ENCODE measurements at regions not wholly inside any gene's neighbourhood (a gene's known extent, or its start where the extent isn't known, plus 50 kb on each side); places are given as distances from the start of the nearest gene placed in this dataset.

DNA sequence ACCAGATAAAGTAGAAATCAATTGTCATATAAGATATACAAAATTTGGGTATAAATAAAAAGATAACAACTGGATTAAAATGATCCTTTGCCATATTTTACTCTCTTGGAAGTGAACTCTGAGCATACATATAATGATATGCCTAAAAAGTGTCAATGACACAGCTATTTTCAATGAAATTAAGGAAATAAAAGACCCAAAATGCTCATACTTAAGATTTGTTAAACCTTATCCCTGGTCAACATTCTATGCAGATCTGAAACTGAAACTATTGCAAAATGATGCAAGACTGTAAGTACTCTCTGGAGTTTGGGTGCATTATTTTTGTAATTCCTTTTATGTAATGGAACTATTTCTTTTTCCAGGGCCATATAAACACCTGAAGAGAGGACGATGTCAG is 119.0 kb upstream of the SGK1 start:
- TF ChIP-seq POLR2A (IDR thresholded peaks at IDR 0.05): no peak
- TF ChIP-seq, protein P1, sequence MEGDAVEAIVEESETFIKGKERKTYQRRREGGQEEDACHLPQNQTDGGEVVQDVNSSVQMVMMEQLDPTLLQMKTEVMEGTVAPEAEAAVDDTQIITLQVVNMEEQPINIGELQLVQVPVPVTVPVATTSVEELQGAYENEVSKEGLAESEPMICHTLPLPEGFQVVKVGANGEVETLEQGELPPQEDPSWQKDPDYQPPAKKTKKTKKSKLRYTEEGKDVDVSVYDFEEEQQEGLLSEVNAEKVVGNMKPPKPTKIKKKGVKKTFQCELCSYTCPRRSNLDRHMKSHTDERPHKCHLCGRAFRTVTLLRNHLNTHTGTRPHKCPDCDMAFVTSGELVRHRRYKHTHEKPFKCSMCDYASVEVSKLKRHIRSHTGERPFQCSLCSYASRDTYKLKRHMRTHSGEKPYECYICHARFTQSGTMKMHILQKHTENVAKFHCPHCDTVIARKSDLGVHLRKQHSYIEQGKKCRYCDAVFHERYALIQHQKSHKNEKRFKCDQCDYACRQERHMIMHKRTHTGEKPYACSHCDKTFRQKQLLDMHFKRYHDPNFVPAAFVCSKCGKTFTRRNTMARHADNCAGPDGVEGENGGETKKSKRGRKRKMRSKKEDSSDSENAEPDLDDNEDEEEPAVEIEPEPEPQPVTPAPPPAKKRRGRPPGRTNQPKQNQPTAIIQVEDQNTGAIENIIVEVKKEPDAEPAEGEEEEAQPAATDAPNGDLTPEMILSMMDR (IDR thresholded peaks at IDR 0.05): no peak
- H3K9me3 ChIP-seq: no peaks in the 10 kb centered on the region
- no peaks in the 10 kb centered on the region for H3K4me1 ChIP-seq
- no peak overlapping the region for H3K27ac ChIP-seq
- no peaks in the 10 kb centered on the region for H3K27me3 ChIP-seq
- 30 to 71% methylated on average over 1 of the region's 1 CpG for whole genome bisulfite sequencing, 2 donors
- DNase-seq: no peak
- H3K4me3 ChIP-seq: no peak overlapping the region
- intact Hi-C loops (cut with DNase I; ENCODE audit: low total_unique reads): no loop called here
- H3K36me3 ChIP-seq (ENCODE audit: low read depth, missing control alignments): no peaks in the 10 kb centered on the region

DNA sequence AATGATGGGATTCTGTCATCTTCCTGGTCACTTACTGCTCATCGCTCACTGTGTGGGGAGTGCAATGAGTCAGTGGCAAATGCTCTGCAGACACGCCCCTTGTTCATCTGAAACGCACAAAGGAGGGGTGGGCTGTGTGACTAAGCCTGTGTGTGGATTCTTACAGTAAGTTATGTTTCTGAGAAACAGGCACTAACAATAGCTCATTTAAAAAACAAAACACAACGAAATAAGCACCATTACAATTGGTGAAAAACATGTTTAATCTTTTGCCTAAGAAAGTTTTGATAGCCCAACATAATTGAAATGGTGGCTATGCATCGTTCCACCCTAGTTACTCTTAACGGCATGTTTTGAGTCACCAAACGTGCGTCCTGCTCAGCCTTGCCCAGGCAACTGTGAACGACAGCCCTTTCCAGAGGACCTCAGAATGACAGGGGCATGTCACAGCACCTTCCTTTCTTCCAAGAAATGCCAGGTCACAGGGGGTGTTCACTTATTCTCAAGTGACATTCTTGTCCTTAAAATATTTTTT is 118.4 kb upstream of the SGK1 start:
- intact Hi-C loops (cut with DNase I; ENCODE audit: low total_unique reads): no loop called here
- no peak overlapping the region for H3K4me3 ChIP-seq
- no peak for DNase-seq
- 61 to 67% methylated on average over 9 of the region's 9 CpGs for WGBS, 2 donors
- no peak for TF ChIP-seq POLR2A (IDR thresholded peaks at IDR 0.05)
- TF ChIP-seq, protein P1 (IDR thresholded peaks at IDR 0.05): no peak
- H3K27me3 ChIP-seq: no peaks in the 10 kb centered on the region
- H3K4me1 ChIP-seq: no peaks in the 10 kb centered on the region
- H3K27ac ChIP-seq: no peak overlapping the region
- no peaks in the 10 kb centered on the region for H3K9me3 ChIP-seq
- no peaks in the 10 kb centered on the region for H3K36me3 ChIP-seq (ENCODE audit: low read depth, missing control alignments)

DNA sequence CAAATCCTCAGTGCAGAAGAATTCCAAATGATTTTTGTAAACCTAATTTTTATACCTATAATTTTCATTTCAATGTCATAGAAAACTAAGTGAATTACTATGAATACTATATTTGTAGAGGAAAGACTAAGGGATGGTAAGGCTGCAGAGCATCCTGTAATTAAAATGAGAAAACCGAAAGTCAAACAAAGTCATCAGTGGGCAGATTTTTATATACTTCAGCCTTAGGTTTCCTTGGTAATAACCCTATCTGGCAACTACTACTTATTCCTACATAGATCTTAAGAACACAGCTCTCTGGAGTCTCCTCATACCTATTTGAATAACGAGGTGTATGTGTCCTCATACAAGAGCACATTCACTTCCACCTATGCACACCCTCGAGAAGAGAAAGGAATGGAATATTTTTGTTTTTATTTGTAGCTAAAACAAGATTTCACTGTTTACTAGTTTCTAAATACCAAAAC is 117.9 kb upstream of the SGK1 start:
- intact Hi-C loops (cut with DNase I; ENCODE audit: low total_unique reads): no loop called here
- Histone ChIP-seq H3K27me3 (no peaks in the 10 kb centered on the region), H3K27ac (no peak overlapping the region), H3K36me3 (ENCODE audit: low read depth, missing control alignments) (no peaks in the 10 kb centered on the region), H3K4me1 (no peaks in the 10 kb centered on the region), H3K9me3 (no peaks in the 10 kb centered on the region), H3K4me3 (no peak overlapping the region)
- TF ChIP-seq, protein P1 (IDR thresholded peaks at IDR 0.05): no peak
- no peak for TF ChIP-seq POLR2A (IDR thresholded peaks at IDR 0.05)
- no peak for DNase-seq
- 59 to 71% methylated on average over 3 of the region's 3 CpGs for whole genome bisulfite sequencing, 2 donors

DNA sequence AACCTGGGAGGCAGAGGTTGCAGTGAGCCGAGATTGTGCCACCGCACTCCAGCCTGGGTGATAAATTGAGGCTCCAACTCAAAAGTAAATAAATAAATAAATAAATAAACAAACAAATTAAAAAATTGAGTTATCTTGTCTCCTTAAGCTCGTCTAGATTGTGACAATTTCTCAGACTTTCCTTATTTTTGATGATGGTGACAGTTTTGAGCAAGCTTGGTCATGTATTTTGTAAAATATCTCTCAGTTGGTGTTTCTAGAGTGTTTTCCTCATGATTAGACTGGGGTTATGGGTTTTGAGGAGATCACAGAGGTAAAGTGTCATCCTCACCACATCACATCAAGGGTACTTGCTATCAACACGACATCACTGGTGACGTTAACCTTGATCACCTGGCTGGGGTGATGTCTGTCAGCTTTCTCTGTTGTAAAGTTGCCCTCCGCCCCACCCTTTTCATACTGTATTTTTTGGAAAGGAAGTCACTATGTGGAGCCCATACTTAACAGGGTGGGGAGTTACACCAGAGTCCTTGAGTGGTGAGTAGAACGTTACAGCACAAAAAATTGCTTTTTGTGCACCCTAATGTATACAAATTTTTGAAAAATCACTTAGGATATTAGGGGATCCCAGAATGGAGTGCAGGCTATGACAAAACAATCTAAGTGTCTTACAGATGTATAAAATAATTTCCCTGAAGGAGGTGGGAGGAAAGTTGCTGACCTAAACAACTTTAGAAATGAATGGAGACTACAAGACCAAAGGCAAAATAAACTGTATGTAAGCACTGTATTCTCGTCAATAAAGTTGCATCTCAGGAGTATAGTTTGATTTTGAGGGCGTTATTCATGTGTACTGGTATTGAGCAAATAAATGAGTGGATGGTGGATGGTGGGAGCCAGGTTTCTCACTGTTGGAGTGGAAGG is 116.4 kb upstream of the SGK1 start:
- H3K27me3 ChIP-seq: no peaks in the 10 kb centered on the region
- H3K4me1 ChIP-seq: no peaks in the 10 kb centered on the region
- intact Hi-C loops (cut with DNase I; ENCODE audit: low total_unique reads): no loop called here
- 82 to 84% methylated on average over 9 of the region's 9 CpGs for WGBS, 2 donors
- no peak overlapping the region for H3K4me3 ChIP-seq
- no peak for DNase-seq
- no peaks in the 10 kb centered on the region for H3K9me3 ChIP-seq
- TF ChIP-seq, protein P1 (IDR thresholded peaks at IDR 0.05): no peak
- no peak for TF ChIP-seq POLR2A (IDR thresholded peaks at IDR 0.05)
- H3K36me3 ChIP-seq (ENCODE audit: low read depth, missing control alignments): no peaks in the 10 kb centered on the region
- no peak overlapping the region for H3K27ac ChIP-seq
